ENCODE measurements at regions not wholly inside any gene's neighbourhood (a gene's known extent, or its start where the extent isn't known, plus 50 kb on each side); places are given as distances from the start of the nearest gene placed in this dataset.

DNA sequence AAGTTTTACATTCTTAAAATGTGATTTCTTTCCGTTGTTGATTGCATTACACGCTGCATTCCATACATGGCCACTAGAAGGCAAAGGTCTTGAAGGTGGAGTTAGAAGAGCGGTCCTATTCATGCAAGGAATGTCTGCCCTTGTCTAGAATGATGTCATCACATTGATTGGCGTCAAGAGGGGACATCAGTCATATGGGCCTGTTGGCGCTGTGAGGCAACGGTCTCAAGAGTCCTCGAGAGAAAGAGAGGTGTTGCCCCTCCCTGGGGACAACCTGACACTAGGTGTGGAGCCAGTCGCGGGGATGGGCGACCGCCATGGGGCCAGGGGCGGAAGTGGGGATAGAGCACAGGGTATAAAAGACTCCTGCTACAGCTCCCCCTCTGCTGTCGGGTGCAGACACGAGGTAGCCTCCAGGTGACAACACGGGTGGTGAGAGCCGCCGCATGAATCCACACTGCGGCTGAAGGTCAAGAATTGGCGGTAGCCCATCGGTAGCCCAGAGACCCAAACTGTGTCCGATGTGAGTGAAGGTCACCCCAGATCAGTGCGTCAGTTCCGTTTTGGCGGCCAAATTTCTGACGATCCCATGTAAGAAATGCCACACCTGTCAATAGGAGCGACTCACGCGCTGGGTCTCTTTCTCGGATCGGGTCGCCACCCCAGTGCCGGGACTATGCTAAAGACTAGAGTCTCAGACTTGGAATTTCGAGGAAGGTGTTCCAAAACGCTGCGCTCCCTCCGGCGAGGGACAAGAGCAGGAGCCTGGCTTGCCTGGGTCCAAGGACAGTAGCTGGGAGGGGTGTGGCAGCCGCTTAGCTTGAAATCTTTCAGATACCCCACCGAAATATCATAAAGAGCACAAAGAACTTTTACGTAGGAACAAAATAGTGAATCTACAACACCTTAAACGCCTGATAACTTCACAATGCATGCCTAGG, 93.2 kb upstream of the ZNF184 start:
- Histone ChIP-seq H3K4me1 (ENCODE audit: control insufficient read depth in 1 of 2, extremely low read depth in 1 of 2, insufficient read depth in 2 of 2, low read length in 2 of 2) (no peaks in the 10 kb centered on the region), H3K27ac (ENCODE audit: low read length) (no peak overlapping the region), H3K27me3 (replicated peaks in 1 of 2; ENCODE audit: control insufficient read depth in 2 of 2, extremely low read depth in 1 of 2, insufficient read depth in 2 of 2, low read length in 1 of 2) (peaks cover 28 to 60% of the 10 kb centered on the region in 2 experiments), H3K4me3 (ENCODE audit: control insufficient read depth in 1 of 2, extremely low read depth in 1 of 2, low read length in 1 of 2) (no peak overlapping the region), H3K9me3 (no peaks in the 10 kb centered on the region), H3K36me3 (ENCODE audit: control insufficient read depth in 2 of 2, extremely low read depth in 1 of 2, insufficient read depth in 1 of 2, low read length in 1 of 2) (no peaks in the 10 kb centered on the region)
- Mint-ChIP-seq H3K4me1 (peaks cover 6 to 12% (median 8%) of the 10 kb centered on the region in 3 donors), H3K36me3 (no peaks in the 10 kb centered on the region), H3K9me3 (peaks cover 0 to 5% (median 4%) of the 10 kb centered on the region in 3 donors), H3K27ac (peak overlapping the region in 1 of 2 donors; percentile 0), H3K27me3 (peaks cover 66 to 74% of the 10 kb centered on the region in 2 donors), H3K4me3 (peak overlapping the region in 1 of 3 donors; percentile 28)
- CTCF ChIA-PET, result no interaction called here
- POLR2A ChIA-PET, result no interaction called here
- WGBS (ENCODE audit: insufficient coverage), result 7% methylated on average over 25 of the region's 41 CpGs
- peak in 1 of 35 experiments; percentile 10 for DNase-seq
- ATAC-seq (replicated peaks in 1 of 4), result no peak

- DNase-seq (no peak), ATAC-seq (replicated peaks in 1 of 4) (no peak)
- H3K27ac Mint-ChIP-seq, result no peak overlapping the region
- H3K27ac ChIP-seq (ENCODE audit: low read length), result no peak overlapping the region
- H3K4me1 Mint-ChIP-seq, result peaks cover 10 to 12% (median 12%) of the 10 kb centered on the region in 3 donors
- no peak overlapping the region for H3K4me3 Mint-ChIP-seq
- H3K9me3 ChIP-seq, result no peaks in the 10 kb centered on the region
- H3K36me3 Mint-ChIP-seq, result no peaks in the 10 kb centered on the region
- POLR2A ChIA-PET, result no interaction called here
- H3K9me3 Mint-ChIP-seq, result peaks cover 0 to 10% (median 4%) of the 10 kb centered on the region in 3 donors
- no peak overlapping the region for H3K4me3 ChIP-seq (ENCODE audit: control insufficient read depth in 1 of 2, extremely low read depth in 1 of 2, low read length in 1 of 2)
- peaks cover 79 to 95% of the 10 kb centered on the region in 2 donors for H3K27me3 Mint-ChIP-seq
- no peaks in the 10 kb centered on the region for H3K36me3 ChIP-seq (ENCODE audit: control insufficient read depth in 2 of 2, extremely low read depth in 1 of 2, insufficient read depth in 1 of 2, low read length in 1 of 2)
- no CpG with 5 or more reads among the region's 11 CpGs for WGBS (ENCODE audit: insufficient coverage)
- H3K27me3 ChIP-seq (replicated peaks in 1 of 2; ENCODE audit: control insufficient read depth in 2 of 2, extremely low read depth in 1 of 2, insufficient read depth in 2 of 2, low read length in 1 of 2), result peaks cover 35 to 64% of the 10 kb centered on the region in 2 experiments
- peaks cover 0 to 3% of the 10 kb centered on the region in 2 experiments for H3K4me1 ChIP-seq (ENCODE audit: control insufficient read depth in 1 of 2, extremely low read depth in 1 of 2, insufficient read depth in 2 of 2, low read length in 2 of 2)
- CTCF ChIA-PET, result interaction anchor here (0.6 kb wide), 2 partner anchors 389 to 823 kb away, joined by 3 to 4 read pairs; no protein-coding TSS in a partner anchor
Observed at GRCh38 chr6:27562027-27562410, 89.1 kb upstream of the ZNF184 start.

DNA sequence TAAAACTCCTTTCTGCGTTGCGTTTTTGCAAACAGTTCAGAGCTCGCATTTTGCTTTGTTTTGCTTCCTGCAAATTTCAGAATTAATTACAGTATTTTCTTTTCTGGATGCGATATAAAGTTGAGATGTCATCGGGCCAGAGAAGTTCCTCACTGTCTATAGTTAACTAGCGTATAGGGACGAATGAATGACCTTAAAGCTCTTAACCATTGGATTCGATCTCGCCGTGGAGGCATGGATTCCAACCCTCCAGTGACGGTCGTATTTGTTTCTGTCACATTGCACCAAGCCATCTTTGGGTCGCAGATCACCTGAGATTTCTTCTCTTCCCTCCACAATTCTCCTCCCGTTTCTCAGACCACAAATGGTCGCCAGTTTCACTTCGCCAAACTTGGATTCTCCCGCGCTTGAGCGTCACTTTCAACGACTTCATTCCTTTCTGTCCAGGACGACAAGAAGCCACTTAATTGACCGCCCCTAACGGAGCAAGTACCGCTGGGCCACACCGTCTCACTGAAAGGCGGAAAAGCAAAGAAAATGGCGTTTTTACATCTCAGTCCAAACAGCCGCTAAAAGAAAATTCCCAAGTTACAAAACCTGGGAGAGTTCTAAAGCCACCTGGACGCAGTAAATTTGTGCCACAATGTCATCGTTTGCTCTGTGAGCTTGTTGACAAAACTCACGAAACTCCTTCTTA, 85.3 kb upstream of the ZNF184 start:
- no peak overlapping the region for H3K4me3 ChIP-seq (ENCODE audit: control insufficient read depth in 1 of 2, extremely low read depth in 1 of 2, low read length in 1 of 2)
- Mint-ChIP-seq H3K27ac (peak overlapping the region in 1 of 2 donors; percentile 33), H3K4me1 (peaks cover 0 to 6% (median 6%) of the 10 kb centered on the region in 3 donors), H3K36me3 (peaks cover 3% of the 10 kb centered on the region), H3K27me3 (peaks cover 82 to 92% of the 10 kb centered on the region in 2 donors), H3K9me3 (peaks cover 0 to 11% (median 7%) of the 10 kb centered on the region in 3 donors), H3K4me3 (peak overlapping the region in 1 of 3 donors; percentile 53)
- ATAC-seq (replicated peaks in 1 of 4) (no peak), DNase-seq (no peak)
- POLR2A ChIA-PET, result no interaction called here
- 14% methylated on average over 18 of the region's 31 CpGs for WGBS (ENCODE audit: insufficient coverage)
- no peaks in the 10 kb centered on the region for H3K36me3 ChIP-seq (ENCODE audit: control insufficient read depth in 2 of 2, extremely low read depth in 1 of 2, insufficient read depth in 1 of 2, low read length in 1 of 2)
- no peak overlapping the region for H3K27ac ChIP-seq (ENCODE audit: low read length)
- peaks cover 32 to 65% of the 10 kb centered on the region in 2 experiments for H3K27me3 ChIP-seq (replicated peaks in 1 of 2; ENCODE audit: control insufficient read depth in 2 of 2, extremely low read depth in 1 of 2, insufficient read depth in 2 of 2, low read length in 1 of 2)
- CTCF ChIA-PET, result no interaction called here
- H3K4me1 ChIP-seq (ENCODE audit: control insufficient read depth in 1 of 2, extremely low read depth in 1 of 2, insufficient read depth in 2 of 2, low read length in 2 of 2), result peaks cover 0 to 7% of the 10 kb centered on the region in 2 experiments
- no peaks in the 10 kb centered on the region for H3K9me3 ChIP-seq

- no peak for DNase-seq
- H3K36me3 Mint-ChIP-seq, result peaks cover 3% of the 10 kb centered on the region
- H3K9me3 Mint-ChIP-seq, result peaks cover 0 to 16% (median 12%) of the 10 kb centered on the region in 3 donors
- Histone ChIP-seq H3K9me3 (no peaks in the 10 kb centered on the region), H3K4me3 (ENCODE audit: control insufficient read depth in 1 of 2, extremely low read depth in 1 of 2, low read length in 1 of 2) (no peak overlapping the region), H3K36me3 (ENCODE audit: control insufficient read depth in 2 of 2, extremely low read depth in 1 of 2, insufficient read depth in 1 of 2, low read length in 1 of 2) (no peaks in the 10 kb centered on the region), H3K27ac (ENCODE audit: low read length) (no peak overlapping the region), H3K27me3 (replicated peaks in 1 of 2; ENCODE audit: control insufficient read depth in 2 of 2, extremely low read depth in 1 of 2, insufficient read depth in 2 of 2, low read length in 1 of 2) (peaks cover 38 to 63% of the 10 kb centered on the region in 2 experiments), H3K4me1 (ENCODE audit: control insufficient read depth in 1 of 2, extremely low read depth in 1 of 2, insufficient read depth in 2 of 2, low read length in 2 of 2) (peaks cover 0 to 7% of the 10 kb centered on the region in 2 experiments)
- ChIA-PET POLR2A (no interaction called here), CTCF (no interaction called here)
- ATAC-seq (replicated peaks in 1 of 4), result no peak
- no peak overlapping the region for H3K4me3 Mint-ChIP-seq
- H3K27me3 Mint-ChIP-seq, result peaks cover 78 to 91% of the 10 kb centered on the region in 2 donors
- H3K27ac Mint-ChIP-seq, result no peak overlapping the region
- peaks cover 0 to 9% (median 8%) of the 10 kb centered on the region in 3 donors for H3K4me1 Mint-ChIP-seq
- 19% methylated on average over 2 of the region's 4 CpGs for WGBS (ENCODE audit: insufficient coverage)
Observed at GRCh38 chr6:27556406-27556805, 83.5 kb upstream of the ZNF184 start.

DNA sequence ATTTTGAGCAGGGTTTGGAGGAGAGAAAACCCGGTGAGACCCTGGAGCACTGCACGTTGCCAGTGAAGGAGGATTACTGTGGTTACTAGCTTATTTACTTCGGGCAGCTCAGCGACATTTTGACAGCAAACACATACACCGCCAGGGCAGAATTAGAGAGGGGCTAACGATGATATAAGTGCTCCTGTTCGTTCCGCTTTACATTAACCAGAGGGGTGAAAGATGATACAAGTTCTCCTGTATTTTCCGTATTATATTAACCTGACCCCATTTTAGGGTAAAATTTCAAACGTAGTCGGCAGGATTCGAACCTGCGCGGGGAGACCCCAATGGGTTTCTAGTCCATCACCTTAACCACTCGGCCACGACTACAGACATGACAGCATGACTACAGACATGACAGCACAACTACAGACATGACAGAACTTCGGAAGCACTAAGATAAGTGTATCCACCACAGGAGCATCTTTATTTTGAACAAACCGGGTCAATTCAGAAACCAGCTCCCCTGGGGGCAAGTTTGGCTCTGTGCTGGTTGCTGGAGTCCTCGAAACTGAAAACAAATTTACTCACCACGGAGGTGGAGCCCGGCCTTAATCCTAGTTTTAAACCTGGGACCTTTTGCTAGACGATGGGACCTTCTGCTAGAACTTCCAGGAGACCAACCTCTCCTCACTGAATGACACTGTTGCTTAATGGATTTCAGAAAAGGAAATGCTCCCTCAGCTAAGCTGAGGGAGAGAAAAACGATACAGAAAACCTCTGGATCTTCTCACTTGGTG, 80.4 kb upstream of the ZNF184 start:
- Mint-ChIP-seq H3K27me3 (peaks cover 79 to 88% of the 10 kb centered on the region in 2 donors), H3K9me3 (peaks cover 0 to 21% (median 12%) of the 10 kb centered on the region in 3 donors), H3K36me3 (peaks cover 3% of the 10 kb centered on the region), H3K4me3 (no peak overlapping the region), H3K27ac (peak overlapping the region in 1 of 2 donors; percentile 55), H3K4me1 (peaks cover 0 to 8% (median 7%) of the 10 kb centered on the region in 3 donors)
- WGBS (ENCODE audit: insufficient coverage), result 7% methylated on average over 9 of the region's 23 CpGs
- Histone ChIP-seq H3K27ac (ENCODE audit: low read length) (no peak overlapping the region), H3K27me3 (replicated peaks in 1 of 2; ENCODE audit: control insufficient read depth in 2 of 2, extremely low read depth in 1 of 2, insufficient read depth in 2 of 2, low read length in 1 of 2) (peaks cover 37 to 58% of the 10 kb centered on the region in 2 experiments), H3K36me3 (ENCODE audit: control insufficient read depth in 2 of 2, extremely low read depth in 1 of 2, insufficient read depth in 1 of 2, low read length in 1 of 2) (no peaks in the 10 kb centered on the region), H3K4me3 (ENCODE audit: control insufficient read depth in 1 of 2, extremely low read depth in 1 of 2, low read length in 1 of 2) (no peak overlapping the region), H3K4me1 (ENCODE audit: control insufficient read depth in 1 of 2, extremely low read depth in 1 of 2, insufficient read depth in 2 of 2, low read length in 2 of 2) (peaks cover 0 to 6% of the 10 kb centered on the region in 2 experiments), H3K9me3 (no peaks in the 10 kb centered on the region)
- DNase-seq (peak in 1 of 35 experiments; percentile 11), ATAC-seq (replicated peaks in 1 of 4) (no peak)
- CTCF ChIA-PET, result no interaction called here
- POLR2A ChIA-PET, result no interaction called here

- Histone ChIP-seq H3K27me3 (replicated peaks in 1 of 2; ENCODE audit: control insufficient read depth in 2 of 2, extremely low read depth in 1 of 2, insufficient read depth in 2 of 2, low read length in 1 of 2) (peaks cover 38 to 51% of the 10 kb centered on the region in 2 experiments), H3K27ac (ENCODE audit: low read length) (no peak overlapping the region), H3K9me3 (no peaks in the 10 kb centered on the region), H3K4me1 (ENCODE audit: control insufficient read depth in 1 of 2, extremely low read depth in 1 of 2, insufficient read depth in 2 of 2, low read length in 2 of 2) (peaks cover 0 to 3% of the 10 kb centered on the region in 2 experiments), H3K36me3 (ENCODE audit: control insufficient read depth in 2 of 2, extremely low read depth in 1 of 2, insufficient read depth in 1 of 2, low read length in 1 of 2) (no peaks in the 10 kb centered on the region), H3K4me3 (ENCODE audit: control insufficient read depth in 1 of 2, extremely low read depth in 1 of 2, low read length in 1 of 2) (no peak overlapping the region)
- Mint-ChIP-seq H3K36me3 (peaks cover 3% of the 10 kb centered on the region), H3K4me3 (no peak overlapping the region), H3K4me1 (peaks cover 0 to 4% (median 4%) of the 10 kb centered on the region in 3 donors), H3K27me3 (peaks cover 80 to 88% of the 10 kb centered on the region in 2 donors), H3K27ac (peak overlapping the region in 1 of 2 donors; percentile 20), H3K9me3 (peaks cover 7 to 24% (median 19%) of the 10 kb centered on the region in 3 donors)
- ATAC-seq (replicated peaks in 1 of 4) (no peak), DNase-seq (no peak)
- POLR2A ChIA-PET, result no interaction called here
- no CpG with 5 or more reads among the region's 2 CpGs for WGBS (ENCODE audit: insufficient coverage)
- CTCF ChIA-PET, result interaction anchor here in 1 of 2 donors (0.6 kb wide), 1 partner anchor 57 kb away, joined by 3 read pairs; no protein-coding TSS in a partner anchor
Observed at GRCh38 chr6:27551607-27552006, 78.7 kb upstream of the ZNF184 start.
